WTC11 (cell line): ENCODE measurements at regions not wholly inside any gene's neighbourhood (a gene's known extent, or its start where the extent isn't known, plus 50 kb on each side); places are given as distances from the start of the nearest gene placed in this dataset.

Experiments used
- ATAC-seq: fragments of 200-7000 bp; cut with Tn5 transposase; 2 replicates; pipeline ENCODE4 v1.10.0; 2021; ENCODE audit warnings: mild to moderate bottlenecking, moderate library complexity
- CTCF ChIA-PET: fragments of 300-600 bp; sonication (Branson Sonifier 250); formaldehyde crosslinking; loops from one replicate; lab custom pipeline; 2021; ENCODE audit warnings: antibody characterized with exemption; lab: Charles Lee
- POLR2A ChIA-PET: fragments of 350-600 bp; sonication (Branson Sonifier 250); formaldehyde crosslinking; loops from one replicate; lab custom pipeline; 2021; ENCODE audit warnings: antibody characterized with exemption; lab: Charles Lee
- DNase-seq: peaks from one replicate; pipeline ENCODE4 v3.0.0; 2021; ENCODE audit warnings: low spot score
- H3K27ac Mint-ChIP-seq: 2 replicates; pipeline ENCODE4 v1.8.0; 2021; ENCODE audit warnings: mixed read lengths
- H3K27me3 Mint-ChIP-seq: 2 replicates; pipeline ENCODE4 v1.8.0; 2021; ENCODE audit warnings: low read depth, mild to moderate bottlenecking, moderate library complexity, mixed read lengths
- H3K36me3 Mint-ChIP-seq: 2 replicates; pipeline ENCODE4 v1.8.0; 2021; ENCODE audit warnings: mixed read lengths
- H3K4me1 Mint-ChIP-seq: 2 replicates; pipeline ENCODE4 v1.8.0; 2022; ENCODE audit warnings: mixed read lengths
- H3K4me3 Mint-ChIP-seq: 2 replicates; pipeline ENCODE4 v1.8.0; 2021; ENCODE audit warnings: mild to moderate bottlenecking, moderate library complexity, mixed read lengths
- H3K9me3 Mint-ChIP-seq: 2 replicates; pipeline ENCODE4 v1.8.0; 2021; ENCODE audit warnings: mixed read lengths
- ARID4B ChIP-seq: sonication (generic); formaldehyde crosslinking; IDR thresholded peaks from 2 replicates; pipeline ENCODE4 v1.8.0; 2023; ENCODE audit warnings: missing genetic modification reagents, mild to moderate bottlenecking, borderline replicate concordance
- ATF6 ChIP-seq: sonication (generic); formaldehyde crosslinking; IDR thresholded peaks from 2 replicates; pipeline ENCODE4 v1.8.1; 2023; ENCODE audit warnings: mild to moderate bottlenecking, missing genetic modification reagents
- CTCF ChIP-seq: fragments of 200-600 bp; IDR thresholded peaks from 2 replicates; pipeline ENCODE4 v1.8.0; 2022; ENCODE audit warnings: antibody characterized with exemption
- E2F1 ChIP-seq: sonication (generic); formaldehyde crosslinking; IDR thresholded peaks from 2 replicates; pipeline ENCODE4 v1.8.0; 2022; ENCODE audit warnings: mild to moderate bottlenecking, missing genetic modification reagents
- E2F5 ChIP-seq: sonication (generic); formaldehyde crosslinking; IDR thresholded peaks from 2 replicates; pipeline ENCODE4 v1.8.1; 2022; ENCODE audit warnings: mild to moderate bottlenecking, moderate library complexity, missing genetic modification reagents
- ELF4 ChIP-seq: sonication (generic); formaldehyde crosslinking; IDR thresholded peaks from 2 replicates; pipeline ENCODE4 v1.8.1; 2022; ENCODE audit warnings: low read depth, mild to moderate bottlenecking, moderate library complexity, missing genetic modification reagents
- FOXP1 ChIP-seq: sonication (generic); formaldehyde crosslinking; IDR thresholded peaks from 2 replicates; pipeline ENCODE4 v1.8.0; 2022; ENCODE audit warnings: missing genetic modification reagents, mild to moderate bottlenecking, moderate library complexity, borderline replicate concordance
- HMGA2 ChIP-seq: fragments of 250-450 bp; sonication (Bioruptor Pico); IDR thresholded peaks from 2 replicates; pipeline ENCODE4 v1.4.0; 2021; ENCODE audit warnings: mild to moderate bottlenecking, moderate library complexity
- HMGXB4 ChIP-seq: sonication (generic); formaldehyde crosslinking; IDR thresholded peaks from 2 replicates; pipeline ENCODE4 v1.8.1; 2023; ENCODE audit warnings: mild to moderate bottlenecking, moderate library complexity, missing genetic modification reagents
- MXD4 ChIP-seq: fragments of 250-450 bp; sonication (Bioruptor Pico); IDR thresholded peaks from 2 replicates; pipeline ENCODE4 v1.8.0; 2021; ENCODE audit warnings: mild to moderate bottlenecking, moderate library complexity, borderline replicate concordance
- SMAD3 ChIP-seq: sonication (generic); formaldehyde crosslinking; IDR thresholded peaks from 2 replicates; pipeline ENCODE4 v1.8.0; 2022; ENCODE audit warnings: missing genetic modification reagents, mild to moderate bottlenecking, borderline replicate concordance
- SMAD4 ChIP-seq: sonication (generic); formaldehyde crosslinking; IDR thresholded peaks from 2 replicates; pipeline ENCODE4 v1.8.0; 2022; ENCODE audit warnings: mild to moderate bottlenecking, missing genetic modification reagents
- TCF7 ChIP-seq: sonication (generic); formaldehyde crosslinking; IDR thresholded peaks from 2 replicates; pipeline ENCODE4 v1.8.0; 2022; ENCODE audit warnings: mild to moderate bottlenecking, low read depth, missing genetic modification reagents, moderate library complexity
- TEAD1 ChIP-seq: sonication (generic); formaldehyde crosslinking; IDR thresholded peaks from 2 replicates; pipeline ENCODE4 v1.8.0; 2022; ENCODE audit warnings: mild to moderate bottlenecking, missing genetic modification reagents
- USF1 ChIP-seq: sonication (generic); formaldehyde crosslinking; IDR thresholded peaks from 2 replicates; pipeline ENCODE4 v1.8.0; 2022; ENCODE audit warnings: mild to moderate bottlenecking, missing genetic modification reagents
- ZNF232 ChIP-seq: sonication (generic); formaldehyde crosslinking; IDR thresholded peaks from 2 replicates; pipeline ENCODE4 v1.8.0; 2022; ENCODE audit warnings: mild to moderate bottlenecking, missing genetic modification reagents
- ZSCAN18 ChIP-seq: fragments of 250-450 bp; sonication (Bioruptor Pico); IDR thresholded peaks from 2 replicates; pipeline ENCODE4 v2.1.2; 2022; ENCODE audit warnings: mild to moderate bottlenecking, moderate library complexity

GRCh38 chr4:156193106-156193505 lies 239.4 kb upstream of the CTSO start (continued):
- TF ChIP-seq ARID4B (CRISPR knock-in tag) (no peak), ZNF232 (CRISPR knock-in tag) (no peak), HMGA2 (CRISPR knock-in tag) (no peak), SMAD3 (CRISPR knock-in tag) (no peak), TCF7 (CRISPR knock-in tag) (no peak), ATF6 (CRISPR knock-in tag) (no peak), ZSCAN18 (CRISPR knock-in tag) (no peak), ELF4 (CRISPR knock-in tag) (no peak)
- TF ChIP-seq, all 79 proteins: peak for 0

- ChIA-PET POLR2A (no interaction called here), CTCF (no interaction called here)
- ATAC-seq = no peak
- no peak for DNase-seq
- H3K4me1 Mint-ChIP-seq = peaks cover 16% of the 10 kb centered on the region
- no peak overlapping the region for H3K4me3 Mint-ChIP-seq
- no peaks in the 10 kb centered on the region for H3K27me3 Mint-ChIP-seq
- H3K27ac Mint-ChIP-seq = no peak overlapping the region
- no peaks in the 10 kb centered on the region for H3K9me3 Mint-ChIP-seq
- no peaks in the 10 kb centered on the region for H3K36me3 Mint-ChIP-seq
- TF ChIP-seq E2F1 (CRISPR knock-in tag) = no peak
- TF ChIP-seq TEAD1 = no peak
- no peak for TF ChIP-seq FOXP1 (CRISPR knock-in tag)
- TF ChIP-seq CTCF = no peak
- TF ChIP-seq SMAD3 (CRISPR knock-in tag) = no peak
- TF ChIP-seq USF1 (CRISPR knock-in tag) = no peak
- no peak for TF ChIP-seq MXD4 (CRISPR knock-in tag)
- no peak for TF ChIP-seq SMAD4
- no peak for TF ChIP-seq E2F5 (CRISPR knock-in tag)
- no peak for TF ChIP-seq HMGXB4 (CRISPR knock-in tag)
Observed at GRCh38 chr4:156192033-156192432, 238.4 kb upstream of the CTSO start.
